Tibial nerve (tissue), 4 donors: ENCODE measurements at regions not wholly inside any gene's neighbourhood (a gene's known extent, or its start where the extent isn't known, plus 50 kb on each side); places are given as distances from the start of the nearest gene placed in this dataset.

ENCODE experiments used
- EP300 ChIP-seq, 2 donors: sonication (generic); formaldehyde crosslinking; IDR thresholded peaks; one replicate each; pipeline ENCODE4 v1.6.1; 2017; ENCODE audit warnings: antibody characterized with exemption in 2 of 2, mild to moderate bottlenecking in 1 of 2
- TF ChIP-seq, protein P1 (sequence below), 5 experiments: fragments of 200-600 bp in 3 of 5; fragments of 450-650 bp in 2 of 5; sonication (generic) in 3 of 5; IDR thresholded peaks; one replicate each; pipeline ENCODE4 v1.5.1; 2016 to 2019; ENCODE audit warnings: antibody characterized with exemption in 5 of 5, mild to moderate bottlenecking in 3 of 5, moderate library complexity in 2 of 5

DNA sequence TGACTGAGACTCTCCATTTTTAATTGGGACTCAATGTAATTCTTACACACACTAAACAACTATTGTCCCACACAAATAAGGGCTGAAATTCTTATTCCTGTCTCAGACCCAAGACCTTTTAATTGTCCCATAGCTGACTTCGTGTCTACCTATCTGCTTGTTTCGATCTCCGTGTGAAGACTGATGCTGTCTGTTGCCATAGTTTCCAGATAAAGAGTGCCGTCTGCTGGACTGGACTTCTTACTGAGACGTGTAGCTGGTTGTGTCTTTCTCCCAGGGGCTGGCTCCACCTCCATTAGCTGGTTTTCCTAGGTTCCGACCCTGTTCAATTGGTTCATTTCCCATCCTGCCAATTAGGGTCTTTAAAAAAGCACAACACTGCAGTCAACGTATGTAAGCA, 235.3 kb upstream of the PLXNA2 start:
- TF ChIP-seq, protein P1, sequence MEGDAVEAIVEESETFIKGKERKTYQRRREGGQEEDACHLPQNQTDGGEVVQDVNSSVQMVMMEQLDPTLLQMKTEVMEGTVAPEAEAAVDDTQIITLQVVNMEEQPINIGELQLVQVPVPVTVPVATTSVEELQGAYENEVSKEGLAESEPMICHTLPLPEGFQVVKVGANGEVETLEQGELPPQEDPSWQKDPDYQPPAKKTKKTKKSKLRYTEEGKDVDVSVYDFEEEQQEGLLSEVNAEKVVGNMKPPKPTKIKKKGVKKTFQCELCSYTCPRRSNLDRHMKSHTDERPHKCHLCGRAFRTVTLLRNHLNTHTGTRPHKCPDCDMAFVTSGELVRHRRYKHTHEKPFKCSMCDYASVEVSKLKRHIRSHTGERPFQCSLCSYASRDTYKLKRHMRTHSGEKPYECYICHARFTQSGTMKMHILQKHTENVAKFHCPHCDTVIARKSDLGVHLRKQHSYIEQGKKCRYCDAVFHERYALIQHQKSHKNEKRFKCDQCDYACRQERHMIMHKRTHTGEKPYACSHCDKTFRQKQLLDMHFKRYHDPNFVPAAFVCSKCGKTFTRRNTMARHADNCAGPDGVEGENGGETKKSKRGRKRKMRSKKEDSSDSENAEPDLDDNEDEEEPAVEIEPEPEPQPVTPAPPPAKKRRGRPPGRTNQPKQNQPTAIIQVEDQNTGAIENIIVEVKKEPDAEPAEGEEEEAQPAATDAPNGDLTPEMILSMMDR (IDR thresholded peaks at IDR 0.05), result no peak
- TF ChIP-seq EP300 (IDR thresholded peaks at IDR 0.05), result no peak
